HG03442 (cell line): ENCODE measurements at regions not wholly inside any gene's neighbourhood (a gene's known extent, or its start where the extent isn't known, plus 50 kb on each side); places are given as distances from the start of the nearest gene placed in this dataset.

ENCODE experiments used
- ATAC-seq: cut with Tn5 transposase; IDR thresholded peaks from one replicate; pipeline ENCODE4 v1.9.1; 2021; ENCODE audit warnings: mild to moderate bottlenecking, moderate library complexity; ENCODE audit not compliant: unreplicated experiment

DNA sequence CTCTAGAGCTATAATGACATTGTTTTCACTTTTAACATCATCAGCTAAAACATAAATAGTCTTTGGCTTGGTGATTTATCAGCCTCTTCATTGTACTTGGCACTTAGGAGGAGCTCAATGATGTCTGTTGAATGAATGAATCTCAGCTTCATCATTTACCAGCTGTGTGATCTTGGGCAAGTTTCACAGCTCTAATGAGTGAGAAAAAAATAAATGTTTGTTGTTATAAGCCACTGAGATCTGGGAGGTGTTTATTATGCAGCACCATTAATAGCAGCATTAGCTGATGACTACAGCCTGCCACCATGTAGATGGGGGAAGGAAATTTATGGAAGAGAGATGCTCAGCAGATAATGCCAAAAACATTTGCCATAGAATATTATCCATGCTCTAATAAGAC is 63.6 kb upstream of the C1QTNF7 start:
- ATAC-seq = no peak

DNA sequence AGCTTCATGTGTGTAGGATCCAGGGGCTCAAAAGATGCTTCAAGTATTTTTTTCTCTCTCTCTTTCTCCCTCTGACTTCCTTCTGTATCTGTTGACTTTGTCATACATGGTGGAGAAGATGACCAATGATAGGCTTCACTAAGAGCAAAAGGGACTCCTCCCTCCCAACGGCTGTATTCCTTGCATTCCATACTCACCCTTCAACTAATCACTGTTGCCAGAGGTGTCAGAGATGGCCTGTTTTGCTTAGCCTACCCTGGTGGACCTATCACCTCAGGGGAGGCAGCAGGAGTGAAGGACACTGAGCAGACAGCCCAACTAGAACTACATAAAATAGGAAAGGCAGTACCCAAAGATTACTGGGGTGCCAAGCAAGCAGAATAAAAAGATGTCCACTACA is 62.2 kb upstream of the C1QTNF7 start:
- no peak for ATAC-seq

DNA sequence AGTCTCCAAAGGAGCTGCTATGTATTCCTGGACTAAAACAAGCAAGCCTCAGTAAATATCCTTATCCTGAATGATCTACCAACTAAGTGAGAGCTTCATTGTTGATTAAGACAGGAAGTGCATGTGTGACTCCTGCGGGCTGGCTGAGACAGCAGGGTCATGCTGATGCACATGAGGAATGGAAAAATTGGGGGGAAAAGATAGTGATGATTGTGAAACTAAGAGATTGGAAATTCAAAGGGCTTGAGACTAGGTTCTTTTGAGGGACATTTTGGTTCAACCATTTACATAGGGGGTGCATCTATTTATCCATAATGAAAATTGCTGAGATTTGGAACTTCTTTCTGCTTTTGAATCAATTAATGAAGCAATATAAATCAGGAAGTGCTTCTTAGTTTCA is 61.1 kb upstream of the C1QTNF7 start:
- no peak for ATAC-seq

DNA sequence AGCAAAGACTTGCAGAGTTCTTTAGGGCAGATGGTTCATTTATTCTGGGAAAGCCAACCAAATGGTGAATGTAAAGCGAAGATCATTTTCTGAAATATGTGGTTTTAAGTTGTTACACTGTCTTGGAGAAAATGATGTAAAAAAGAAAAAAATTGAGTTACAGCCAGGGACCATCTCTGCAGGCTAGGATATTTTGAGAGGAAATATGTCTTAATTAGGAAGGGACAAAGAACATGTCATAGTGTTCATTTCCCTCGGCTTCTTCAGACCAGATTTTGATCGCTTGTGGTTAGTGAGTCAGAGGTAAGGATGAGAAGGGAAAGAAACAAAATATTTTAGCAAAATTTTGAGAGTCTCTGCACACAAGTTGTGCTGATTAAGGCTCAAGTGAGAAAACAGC is 59.0 kb upstream of the C1QTNF7 start:
- no peak for ATAC-seq

DNA sequence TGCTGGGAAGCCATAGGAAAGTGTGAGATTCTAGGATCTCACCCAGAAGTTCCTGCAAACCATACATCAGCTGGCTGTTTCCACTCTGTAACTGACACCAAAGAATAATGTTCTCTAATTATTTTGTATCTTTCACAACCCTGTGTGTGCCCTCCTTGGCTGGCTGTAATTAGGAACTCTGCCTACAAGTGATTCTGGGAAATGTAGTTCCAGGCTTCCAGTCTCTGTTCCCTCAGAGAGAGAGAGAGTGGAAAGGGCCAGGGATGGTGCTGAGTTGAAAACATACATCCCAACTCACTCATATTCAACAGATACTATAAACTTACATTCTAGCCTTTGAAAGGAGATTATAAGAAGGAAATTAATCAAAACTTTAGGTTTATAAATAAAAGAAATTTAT is 57.5 kb upstream of the C1QTNF7 start:
- no peak for ATAC-seq

DNA sequence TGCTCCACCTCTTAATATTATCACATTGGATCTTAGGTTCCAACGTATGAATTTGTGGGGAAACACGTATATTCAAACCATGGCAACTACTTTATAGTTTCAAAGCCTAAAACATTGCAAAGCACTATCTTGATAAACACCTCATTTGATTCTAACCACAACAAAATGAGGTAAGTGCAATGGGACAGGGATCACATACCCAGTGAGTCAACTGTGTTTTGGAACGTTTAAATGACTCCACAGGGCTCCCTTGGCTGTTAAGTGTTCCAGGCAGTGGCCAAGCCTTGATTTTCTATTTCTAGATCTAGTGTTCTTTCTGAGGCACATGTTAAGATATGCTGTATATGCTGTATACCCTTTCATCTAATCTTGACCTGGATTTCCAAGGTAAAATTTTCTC is 54.5 kb upstream of the C1QTNF7 start:
- no peak for ATAC-seq

DNA sequence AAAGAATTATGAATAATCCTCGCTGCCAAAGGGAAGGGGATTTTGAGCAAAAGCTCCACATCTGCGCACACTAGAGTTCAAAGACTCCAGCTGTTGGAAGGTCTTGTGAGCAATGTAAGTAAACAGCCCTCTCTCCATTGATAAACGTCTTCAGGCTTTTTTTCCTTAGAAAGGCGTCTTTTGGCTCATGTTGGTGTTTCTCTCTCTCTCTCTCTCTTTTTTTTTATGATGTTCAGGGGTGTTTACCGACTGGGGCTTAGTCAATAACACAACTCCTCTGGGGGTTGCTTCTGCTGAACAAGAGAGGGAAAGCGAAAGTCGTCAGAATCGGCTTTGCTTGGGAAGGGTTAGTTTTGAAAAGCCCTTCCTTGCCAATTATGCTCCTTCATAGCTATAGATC is 53.2 kb upstream of the C1QTNF7 start:
- ATAC-seq = no peak

DNA sequence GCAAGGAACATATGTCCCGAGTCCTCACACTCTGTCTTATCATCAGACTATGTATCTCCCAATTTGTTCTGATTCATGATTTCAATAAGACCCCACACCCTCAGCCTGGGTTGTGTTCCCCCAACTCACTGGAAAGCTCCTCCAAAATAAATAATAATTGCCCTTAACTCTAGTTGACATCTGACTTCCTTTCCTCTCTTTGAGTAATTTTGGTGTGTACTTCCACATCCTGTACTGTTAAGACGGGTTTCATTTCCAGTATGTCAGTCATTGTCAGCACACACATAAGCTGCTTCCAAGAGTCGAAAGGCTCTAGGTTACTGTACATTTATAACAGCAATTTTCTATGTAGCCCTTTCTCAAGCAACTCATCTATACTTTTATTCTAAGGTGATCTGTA is 52.2 kb upstream of the C1QTNF7 start:
- ATAC-seq = no peak

DNA sequence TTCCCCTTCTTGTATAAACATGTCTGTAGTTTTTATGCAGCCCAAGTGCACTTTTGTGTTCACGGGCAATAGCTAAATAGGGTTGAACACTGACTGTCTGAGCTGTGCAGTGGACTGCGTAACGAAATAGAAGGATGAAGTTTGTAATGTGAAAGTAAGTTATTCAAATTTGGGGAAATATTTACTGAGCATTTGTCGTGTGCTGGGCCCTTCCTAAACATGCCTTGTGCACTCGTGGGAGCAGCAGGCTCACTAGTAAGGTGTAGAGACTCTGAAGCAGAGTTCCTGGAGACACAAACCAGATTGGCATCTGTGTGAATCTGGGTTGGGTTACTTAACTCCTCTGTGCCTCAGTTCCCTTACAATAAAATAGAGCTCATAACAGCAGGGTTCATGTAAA is 51.7 kb upstream of the C1QTNF7 start:
- no peak for ATAC-seq

DNA sequence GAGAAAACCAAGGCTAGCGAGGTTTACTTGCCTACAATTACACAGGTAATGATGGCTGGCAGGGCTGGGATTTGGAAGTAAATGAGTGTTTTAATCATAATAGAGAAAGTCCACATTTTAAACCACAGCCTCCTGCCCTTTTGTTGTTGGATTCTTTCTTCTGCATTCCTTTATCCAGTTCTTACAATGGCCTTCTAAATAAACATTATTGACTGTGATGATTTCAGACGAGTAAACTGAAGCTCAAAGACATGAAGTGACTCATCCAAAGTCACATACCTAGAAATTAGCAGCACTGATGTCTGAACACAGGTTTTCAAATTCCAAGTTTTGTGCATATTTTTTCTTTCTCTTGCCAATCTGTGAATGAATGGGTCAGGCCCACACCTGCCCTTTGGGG is 51.2 kb upstream of the C1QTNF7 start:
- ATAC-seq = no peak
